Brain microvascular endothelial cell (primary cell): ENCODE measurements at regions not wholly inside any gene's neighbourhood (a gene's known extent, or its start where the extent isn't known, plus 50 kb on each side); places are given as distances from the start of the nearest gene placed in this dataset.

Experiments used
- DNase-seq: peaks from one replicate; pipeline ENCODE4 v3.0.0-alpha.2; 2020
- H3K27ac ChIP-seq: fragments of 250-450 bp; sonication (Bioruptor Pico); 2 replicates; pipeline ENCODE4 v1.5.1; 2020; ENCODE audit warnings: mild to moderate bottlenecking, moderate library complexity
- H3K27me3 ChIP-seq: fragments of 250-450 bp; sonication (Bioruptor Pico); replicated peaks from 2 replicates; pipeline ENCODE4 v1.5.1; 2020; ENCODE audit warnings: mild to moderate bottlenecking
- H3K36me3 ChIP-seq: fragments of 250-450 bp; sonication (Bioruptor Pico); replicated peaks from 2 replicates; pipeline ENCODE4 v1.5.1; 2020; ENCODE audit warnings: mild to moderate bottlenecking
- H3K4me3 ChIP-seq: 2 replicates; pipeline ENCODE4 v1.5.1; 2011; ENCODE audit warnings: low read depth, mild to moderate bottlenecking, control low read depth, low read length, moderate library complexity
- in situ Hi-C: cut with HindIII; loops from 2 replicates; pipeline ENCODE4 v1.10.0; 2017; ENCODE audit warnings: low sequenced_read_pairs, low pct_ligation_motif_present
- TF ChIP-seq, protein P1 (sequence below): IDR thresholded peaks from 2 replicates; pipeline ENCODE4 v1.5.1; 2011; ENCODE audit warnings: low read depth, mild to moderate bottlenecking, moderate library complexity, low read length, control low read depth, inconsistent platforms; ENCODE audit errors: missing control alignments

DNA sequence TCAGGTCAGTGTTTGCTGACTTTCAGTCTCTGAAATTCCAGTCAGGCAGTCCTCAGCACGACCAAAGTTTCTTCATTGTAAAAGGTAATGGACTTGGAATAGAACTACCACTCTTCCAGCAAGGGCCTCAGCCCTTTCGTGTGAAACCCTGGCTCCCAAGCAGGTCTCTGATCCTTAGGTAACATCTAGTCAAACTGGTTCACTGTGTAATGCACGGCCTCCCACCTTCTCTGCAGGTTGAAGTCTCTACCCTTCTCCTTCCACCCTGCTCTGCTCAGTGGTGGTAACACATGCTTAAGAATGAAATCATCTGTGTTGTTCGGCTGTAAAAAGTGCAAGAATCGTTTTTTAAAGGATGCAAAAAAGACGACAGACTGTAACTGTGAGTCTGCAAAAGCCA lies 287.2 kb upstream of the POU3F2 start:
- TF ChIP-seq, protein P1, sequence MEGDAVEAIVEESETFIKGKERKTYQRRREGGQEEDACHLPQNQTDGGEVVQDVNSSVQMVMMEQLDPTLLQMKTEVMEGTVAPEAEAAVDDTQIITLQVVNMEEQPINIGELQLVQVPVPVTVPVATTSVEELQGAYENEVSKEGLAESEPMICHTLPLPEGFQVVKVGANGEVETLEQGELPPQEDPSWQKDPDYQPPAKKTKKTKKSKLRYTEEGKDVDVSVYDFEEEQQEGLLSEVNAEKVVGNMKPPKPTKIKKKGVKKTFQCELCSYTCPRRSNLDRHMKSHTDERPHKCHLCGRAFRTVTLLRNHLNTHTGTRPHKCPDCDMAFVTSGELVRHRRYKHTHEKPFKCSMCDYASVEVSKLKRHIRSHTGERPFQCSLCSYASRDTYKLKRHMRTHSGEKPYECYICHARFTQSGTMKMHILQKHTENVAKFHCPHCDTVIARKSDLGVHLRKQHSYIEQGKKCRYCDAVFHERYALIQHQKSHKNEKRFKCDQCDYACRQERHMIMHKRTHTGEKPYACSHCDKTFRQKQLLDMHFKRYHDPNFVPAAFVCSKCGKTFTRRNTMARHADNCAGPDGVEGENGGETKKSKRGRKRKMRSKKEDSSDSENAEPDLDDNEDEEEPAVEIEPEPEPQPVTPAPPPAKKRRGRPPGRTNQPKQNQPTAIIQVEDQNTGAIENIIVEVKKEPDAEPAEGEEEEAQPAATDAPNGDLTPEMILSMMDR = no peak
- H3K27me3 ChIP-seq = no peaks in the 10 kb centered on the region
- no peaks in the 10 kb centered on the region for H3K36me3 ChIP-seq
- DNase-seq = no peak
- H3K27ac ChIP-seq = no peak overlapping the region
- in situ Hi-C loops = no loop called here
- H3K4me3 ChIP-seq = no peak overlapping the region

DNA sequence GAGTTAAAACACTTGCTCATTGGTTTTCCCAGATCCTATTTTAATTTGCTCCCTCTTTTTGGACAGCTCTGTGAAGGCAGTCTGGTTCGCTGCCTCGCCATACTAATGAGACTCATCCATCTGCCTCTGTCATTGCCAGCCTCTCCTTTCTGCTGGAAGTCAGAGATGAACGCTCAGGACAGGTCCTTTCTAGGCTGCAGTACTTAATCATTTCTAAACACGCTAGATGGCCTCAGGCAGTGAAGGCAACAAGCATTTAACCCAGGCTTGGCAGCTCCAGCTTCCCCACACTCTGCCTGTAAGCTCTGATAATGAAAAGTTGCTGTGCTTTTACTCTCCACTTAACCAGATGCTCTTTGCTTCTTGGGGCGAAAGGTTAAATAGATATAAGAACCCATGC lies 286.7 kb upstream of the POU3F2 start:
- H3K4me3 ChIP-seq = no peak overlapping the region
- no peak for DNase-seq
- H3K36me3 ChIP-seq = no peaks in the 10 kb centered on the region
- H3K27me3 ChIP-seq = no peaks in the 10 kb centered on the region
- in situ Hi-C loops = no loop called here
- TF ChIP-seq, protein P1 = no peak
- no peak overlapping the region for H3K27ac ChIP-seq

DNA sequence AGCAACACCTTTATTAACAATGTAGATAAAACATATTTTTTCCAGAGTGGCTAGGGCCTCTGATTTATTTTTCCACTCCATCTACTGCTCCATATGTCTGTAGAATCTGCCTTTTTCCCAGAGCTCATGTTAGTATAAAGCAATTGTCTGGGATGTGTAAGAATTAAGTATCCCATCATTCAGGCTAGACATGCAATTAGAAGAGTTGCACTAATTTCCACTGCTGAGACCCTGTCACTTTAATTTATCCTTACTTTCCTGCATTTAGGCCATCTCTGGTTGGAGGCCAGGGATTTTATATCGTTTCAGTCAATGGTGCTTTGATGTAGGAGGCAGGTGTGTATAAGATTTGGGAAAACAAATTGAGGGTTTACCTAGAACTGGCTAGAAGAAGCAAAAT lies 286.1 kb upstream of the POU3F2 start:
- H3K4me3 ChIP-seq = no peak overlapping the region
- TF ChIP-seq, protein P1 = no peak
- no peak overlapping the region for H3K27ac ChIP-seq
- in situ Hi-C loops = no loop called here
- H3K27me3 ChIP-seq = no peaks in the 10 kb centered on the region
- no peaks in the 10 kb centered on the region for H3K36me3 ChIP-seq
- no peak for DNase-seq

DNA sequence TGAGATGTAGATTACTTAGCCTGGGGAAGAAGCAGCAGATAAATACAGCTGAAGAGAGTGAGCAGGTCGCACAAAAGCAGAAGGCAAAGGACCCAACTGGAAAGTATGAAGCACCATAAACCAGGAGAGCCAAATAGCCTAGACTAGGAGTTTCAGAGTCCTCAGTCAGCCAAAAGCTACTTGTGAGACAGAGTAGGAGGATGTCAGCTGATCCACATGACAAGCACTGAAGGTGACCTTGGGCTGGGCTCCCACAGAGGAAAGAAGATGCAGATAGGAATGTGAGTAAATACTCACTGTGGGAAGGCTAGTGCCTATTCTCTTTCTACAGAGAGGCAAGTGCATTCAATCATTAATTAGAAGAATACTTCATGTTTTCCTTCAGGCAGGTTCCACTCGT lies 274.0 kb upstream of the POU3F2 start:
- TF ChIP-seq, protein P1 = no peak

DNA sequence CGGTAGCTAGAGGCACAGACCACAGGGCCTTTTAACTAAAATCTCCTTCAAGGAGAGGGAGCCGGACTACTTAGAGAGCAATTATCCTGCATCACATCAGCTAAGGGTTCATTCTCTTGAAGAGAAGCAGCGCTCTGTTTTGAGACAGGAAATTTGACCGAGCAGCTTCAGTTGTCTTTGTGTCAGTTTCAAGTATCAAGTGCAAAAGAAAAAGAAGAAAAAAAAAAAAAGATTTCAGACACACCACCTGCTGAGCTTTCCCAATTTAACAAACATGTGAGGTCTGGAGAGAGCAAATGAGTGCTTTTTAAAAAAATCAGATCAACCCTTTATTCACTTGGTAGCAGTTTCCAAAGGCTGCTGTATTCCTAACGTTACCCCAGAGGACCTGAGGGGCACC lies 273.5 kb upstream of the POU3F2 start:
- Histone ChIP-seq H3K27ac (no peak overlapping the region), H3K4me3 (no peak overlapping the region), H3K36me3 (no peaks in the 10 kb centered on the region), H3K27me3 (no peaks in the 10 kb centered on the region)
- DNase-seq = no peak
- in situ Hi-C loops = no loop called here
- TF ChIP-seq, protein P1 = no peak

More for the DNA sequence above, 274.0 kb upstream of the POU3F2 start:
- in situ Hi-C loops = no loop called here
- no peaks in the 10 kb centered on the region for H3K36me3 ChIP-seq
- H3K27ac ChIP-seq = no peak overlapping the region
- H3K27me3 ChIP-seq = no peaks in the 10 kb centered on the region
- no peak overlapping the region for H3K4me3 ChIP-seq
- no peak for DNase-seq

DNA sequence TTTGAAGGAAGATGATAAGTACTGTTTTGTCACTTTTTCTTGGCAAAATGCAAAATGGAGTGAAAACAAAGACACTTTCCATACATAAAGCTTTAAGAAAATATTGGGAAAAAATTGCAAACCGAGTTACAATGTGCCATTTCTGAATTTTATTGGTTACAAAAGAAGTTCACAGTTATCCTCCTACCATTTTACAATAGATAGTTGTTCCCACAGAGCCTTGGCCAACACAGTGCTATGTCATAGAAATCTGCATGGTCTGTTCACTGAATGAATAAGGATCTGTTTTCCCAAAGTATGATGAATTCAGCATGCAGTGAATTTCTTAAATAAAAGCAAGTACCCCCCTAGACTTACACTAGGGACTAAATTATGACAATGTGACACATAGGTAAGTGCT lies 268.2 kb upstream of the POU3F2 start:
- in situ Hi-C loops = no loop called here

More for the DNA sequence above, 268.2 kb upstream of the POU3F2 start:
- H3K36me3 ChIP-seq = no peaks in the 10 kb centered on the region
- H3K4me3 ChIP-seq = no peak overlapping the region
- no peaks in the 10 kb centered on the region for H3K27me3 ChIP-seq
- no peak for DNase-seq
- TF ChIP-seq, protein P1 = no peak
- no peak overlapping the region for H3K27ac ChIP-seq
